GM23338 (cell line): ENCODE measurements at regions not wholly inside any gene's neighbourhood (a gene's known extent, or its start where the extent isn't known, plus 50 kb on each side); places are given as distances from the start of the nearest gene placed in this dataset.

Source experiments
- ATAC-seq: fragments of 200-7000 bp; cut with Tn5 transposase; 3 replicates; pipeline ENCODE4 v1.9.1; 2020
- DNase-seq: peaks from one replicate; pipeline ENCODE4 v3.0.0-alpha.2; 2015; ENCODE audit warnings: low spot score
- H2AFZ ChIP-seq: fragments of 200-600 bp; sonication (generic); 2 replicates; pipeline ENCODE4 v1.8.0; 2016; ENCODE audit warnings: antibody characterized with exemption, mild to moderate bottlenecking, moderate library complexity
- H3F3A ChIP-seq: fragments of 200-600 bp; sonication (generic); replicated peaks from 2 replicates; pipeline ENCODE4 v1.8.0; 2017; ENCODE audit warnings: antibody characterized with exemption, mixed run types, low read depth
- H3K27ac ChIP-seq: fragments of 200-600 bp; sonication (generic); 2 replicates; pipeline ENCODE4 v1.6.1; 2016; ENCODE audit warnings: low read depth
- H3K27me3 ChIP-seq: fragments of 200-600 bp; sonication (generic); 2 replicates; pipeline ENCODE4 v1.8.0; 2016; ENCODE audit warnings: mild to moderate bottlenecking, mixed run types, moderate library complexity; ENCODE audit not compliant: insufficient read depth
- H3K36me3 ChIP-seq: fragments of 200-600 bp; sonication (generic); 2 replicates; pipeline ENCODE4 v1.8.0; 2016; ENCODE audit warnings: mild to moderate bottlenecking; ENCODE audit not compliant: insufficient read depth
- H3K4me1 ChIP-seq: fragments of 200-600 bp; sonication (generic); 2 replicates; pipeline ENCODE4 v1.8.0; 2016; ENCODE audit warnings: mild to moderate bottlenecking, moderate library complexity; ENCODE audit not compliant: insufficient read depth
- H3K4me2 ChIP-seq: fragments of 200-600 bp; sonication (generic); 2 replicates; pipeline ENCODE4 v1.7.1; 2017; ENCODE audit warnings: mixed run types
- H3K4me3 ChIP-seq: fragments of 200-600 bp; sonication (generic); 2 replicates; pipeline ENCODE4 v1.6.1; 2016; ENCODE audit warnings: mixed run types
- H3K79me2 ChIP-seq: fragments of 200-600 bp; sonication (generic); replicated peaks from 2 replicates; pipeline ENCODE4 v1.8.0; 2017; ENCODE audit warnings: mild to moderate bottlenecking; ENCODE audit not compliant: insufficient read depth
- H3K9me2 ChIP-seq: fragments of 200-600 bp; sonication (generic); 2 replicates; pipeline ENCODE4 v1.8.0; 2017; ENCODE audit not compliant: insufficient read depth
- H4K20me1 ChIP-seq: fragments of 200-600 bp; sonication (generic); replicated peaks from 2 replicates; pipeline ENCODE4 v1.8.0; 2017; ENCODE audit warnings: mild to moderate bottlenecking; ENCODE audit not compliant: insufficient read depth
- H3K27ac Mint-ChIP-seq: 2 replicates; pipeline ENCODE4 v1.8.0; 2020; ENCODE audit warnings: inconsistent platforms, mild to moderate bottlenecking, moderate library complexity, mixed read lengths
- H3K27me3 Mint-ChIP-seq: 3 replicates; pipeline ENCODE4 v1.8.0; 2022; ENCODE audit warnings: low read depth, mild to moderate bottlenecking, moderate library complexity, mixed read lengths, inconsistent platforms; ENCODE audit not compliant: insufficient read depth, poor library complexity
- H3K36me3 Mint-ChIP-seq: 3 replicates; pipeline ENCODE4 v1.8.0; 2021; ENCODE audit warnings: low read depth, mild to moderate bottlenecking, inconsistent platforms, moderate library complexity, mixed read lengths
- H3K4me1 Mint-ChIP-seq: 3 replicates; pipeline ENCODE4 v1.8.0; 2020; ENCODE audit warnings: mild to moderate bottlenecking, inconsistent platforms, mixed read lengths
- H3K4me3 Mint-ChIP-seq: 3 replicates; pipeline ENCODE4 v1.8.0; 2021; ENCODE audit warnings: moderate library complexity, mild to moderate bottlenecking, inconsistent platforms, mixed read lengths
- H3K9me3 Mint-ChIP-seq: 3 replicates; pipeline ENCODE4 v1.8.0; 2020; ENCODE audit warnings: moderate library complexity, mild to moderate bottlenecking, inconsistent platforms, mixed read lengths
- CREB1 ChIP-seq: fragments of 250-450 bp; sonication (Bioruptor Pico); IDR thresholded peaks from 2 replicates; pipeline ENCODE4 v1.5.0; 2020; ENCODE audit warnings: low read depth, mild to moderate bottlenecking, moderate library complexity
- EZH2 ChIP-seq: fragments of 200-600 bp; sonication (generic); IDR thresholded peaks from one replicate; pipeline ENCODE4 v1.8.0; 2017; ENCODE audit warnings: antibody characterized with exemption, mild to moderate bottlenecking, low read depth; ENCODE audit not compliant: unreplicated experiment
- EZH2phosphoT487 ChIP-seq: fragments of 200-600 bp; sonication (generic); IDR thresholded peaks from one replicate; pipeline ENCODE4 v1.8.1; 2018; ENCODE audit warnings: antibody characterized with exemption; ENCODE audit not compliant: unreplicated experiment
- JUNB ChIP-seq: IDR thresholded peaks from one replicate; pipeline ENCODE4 v1.6.1; 2016; ENCODE audit warnings: antibody characterized with exemption; ENCODE audit not compliant: unreplicated experiment
- NANOG ChIP-seq: IDR thresholded peaks from 2 replicates; pipeline ENCODE4 v1.6.1; 2016; ENCODE audit warnings: antibody characterized with exemption, borderline replicate concordance
- POLR2AphosphoS5 ChIP-seq: IDR thresholded peaks from 2 replicates; pipeline ENCODE4 v1.6.1; 2016; ENCODE audit warnings: antibody characterized with exemption, low read depth
- STAT1 ChIP-seq: IDR thresholded peaks from one replicate; pipeline ENCODE4 v1.6.1; 2016; ENCODE audit warnings: antibody characterized with exemption; ENCODE audit not compliant: unreplicated experiment
- ZNF114 ChIP-seq: fragments of 250-450 bp; sonication (Bioruptor Pico); IDR thresholded peaks from 2 replicates; pipeline ENCODE4 v1.5.0; 2020; ENCODE audit warnings: mild to moderate bottlenecking, moderate library complexity
- ZNF331 ChIP-seq: fragments of 250-450 bp; sonication (Bioruptor Pico); IDR thresholded peaks from 2 replicates; pipeline ENCODE4 v1.5.0; 2020; ENCODE audit warnings: low read depth, mild to moderate bottlenecking, moderate library complexity
- TF ChIP-seq, protein P1 (sequence below): IDR thresholded peaks from 2 replicates; pipeline ENCODE4 v1.6.1; 2016; ENCODE audit warnings: antibody characterized with exemption
- TF ChIP-seq, protein P2 (sequence below): fragments of 250-450 bp; sonication (Bioruptor Pico); IDR thresholded peaks from 2 replicates; pipeline ENCODE4 v1.5.0; 2020; ENCODE audit warnings: mild to moderate bottlenecking, moderate library complexity
- TF ChIP-seq, protein P3 (sequence below): IDR thresholded peaks from one replicate; pipeline ENCODE4 v1.6.1; 2018; ENCODE audit warnings: antibody characterized with exemption; ENCODE audit not compliant: unreplicated experiment
- TF ChIP-seq, protein P4 (sequence below), 2 experiments: fragments of 200-600 bp in 1 of 2; sonication (generic) in 1 of 2; conservative IDR thresholded peaks; 2 replicates each; pipeline versions ENCODE4 v1.5.1 to v1.6.1; 2016 to 2017; ENCODE audit warnings: antibody characterized with exemption in 2 of 2, low read depth in 2 of 2, mild to moderate bottlenecking in 2 of 2, moderate library complexity in 1 of 2

DNA sequence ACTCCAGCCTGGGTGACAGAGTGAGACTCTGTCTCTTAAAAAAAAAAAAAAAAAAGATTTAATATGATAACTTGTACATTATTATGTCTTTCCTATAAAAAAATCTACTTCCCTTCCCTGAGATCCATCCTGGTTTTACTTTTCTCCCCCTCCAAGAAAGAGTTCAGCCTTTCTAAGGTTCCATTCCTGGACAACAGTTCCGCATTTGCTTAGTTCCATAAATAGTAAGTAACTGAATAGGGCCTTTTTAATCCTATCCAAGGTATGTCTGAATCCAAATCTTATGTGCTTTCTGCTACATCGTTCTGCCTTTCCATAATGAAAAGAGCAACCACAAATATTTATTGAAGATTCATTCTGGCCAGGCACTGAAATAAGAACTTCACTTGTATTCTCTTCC is 187.8 kb downstream of the DACT1 start:
- no peak overlapping the region for H3K4me2 ChIP-seq
- no peak overlapping the region for H3K27ac ChIP-seq
- H3F3A ChIP-seq = no peaks in the 10 kb centered on the region
- H3K36me3 ChIP-seq = no peaks in the 10 kb centered on the region
- no peaks in the 10 kb centered on the region for H3K27me3 ChIP-seq
- no peak for TF ChIP-seq EZH2
- TF ChIP-seq, protein P1, sequence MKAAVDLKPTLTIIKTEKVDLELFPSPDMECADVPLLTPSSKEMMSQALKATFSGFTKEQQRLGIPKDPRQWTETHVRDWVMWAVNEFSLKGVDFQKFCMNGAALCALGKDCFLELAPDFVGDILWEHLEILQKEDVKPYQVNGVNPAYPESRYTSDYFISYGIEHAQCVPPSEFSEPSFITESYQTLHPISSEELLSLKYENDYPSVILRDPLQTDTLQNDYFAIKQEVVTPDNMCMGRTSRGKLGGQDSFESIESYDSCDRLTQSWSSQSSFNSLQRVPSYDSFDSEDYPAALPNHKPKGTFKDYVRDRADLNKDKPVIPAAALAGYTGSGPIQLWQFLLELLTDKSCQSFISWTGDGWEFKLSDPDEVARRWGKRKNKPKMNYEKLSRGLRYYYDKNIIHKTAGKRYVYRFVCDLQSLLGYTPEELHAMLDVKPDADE = no peak
- no peak for TF ChIP-seq JUNB
- no peak for TF ChIP-seq STAT1
- TF ChIP-seq, protein P2, sequence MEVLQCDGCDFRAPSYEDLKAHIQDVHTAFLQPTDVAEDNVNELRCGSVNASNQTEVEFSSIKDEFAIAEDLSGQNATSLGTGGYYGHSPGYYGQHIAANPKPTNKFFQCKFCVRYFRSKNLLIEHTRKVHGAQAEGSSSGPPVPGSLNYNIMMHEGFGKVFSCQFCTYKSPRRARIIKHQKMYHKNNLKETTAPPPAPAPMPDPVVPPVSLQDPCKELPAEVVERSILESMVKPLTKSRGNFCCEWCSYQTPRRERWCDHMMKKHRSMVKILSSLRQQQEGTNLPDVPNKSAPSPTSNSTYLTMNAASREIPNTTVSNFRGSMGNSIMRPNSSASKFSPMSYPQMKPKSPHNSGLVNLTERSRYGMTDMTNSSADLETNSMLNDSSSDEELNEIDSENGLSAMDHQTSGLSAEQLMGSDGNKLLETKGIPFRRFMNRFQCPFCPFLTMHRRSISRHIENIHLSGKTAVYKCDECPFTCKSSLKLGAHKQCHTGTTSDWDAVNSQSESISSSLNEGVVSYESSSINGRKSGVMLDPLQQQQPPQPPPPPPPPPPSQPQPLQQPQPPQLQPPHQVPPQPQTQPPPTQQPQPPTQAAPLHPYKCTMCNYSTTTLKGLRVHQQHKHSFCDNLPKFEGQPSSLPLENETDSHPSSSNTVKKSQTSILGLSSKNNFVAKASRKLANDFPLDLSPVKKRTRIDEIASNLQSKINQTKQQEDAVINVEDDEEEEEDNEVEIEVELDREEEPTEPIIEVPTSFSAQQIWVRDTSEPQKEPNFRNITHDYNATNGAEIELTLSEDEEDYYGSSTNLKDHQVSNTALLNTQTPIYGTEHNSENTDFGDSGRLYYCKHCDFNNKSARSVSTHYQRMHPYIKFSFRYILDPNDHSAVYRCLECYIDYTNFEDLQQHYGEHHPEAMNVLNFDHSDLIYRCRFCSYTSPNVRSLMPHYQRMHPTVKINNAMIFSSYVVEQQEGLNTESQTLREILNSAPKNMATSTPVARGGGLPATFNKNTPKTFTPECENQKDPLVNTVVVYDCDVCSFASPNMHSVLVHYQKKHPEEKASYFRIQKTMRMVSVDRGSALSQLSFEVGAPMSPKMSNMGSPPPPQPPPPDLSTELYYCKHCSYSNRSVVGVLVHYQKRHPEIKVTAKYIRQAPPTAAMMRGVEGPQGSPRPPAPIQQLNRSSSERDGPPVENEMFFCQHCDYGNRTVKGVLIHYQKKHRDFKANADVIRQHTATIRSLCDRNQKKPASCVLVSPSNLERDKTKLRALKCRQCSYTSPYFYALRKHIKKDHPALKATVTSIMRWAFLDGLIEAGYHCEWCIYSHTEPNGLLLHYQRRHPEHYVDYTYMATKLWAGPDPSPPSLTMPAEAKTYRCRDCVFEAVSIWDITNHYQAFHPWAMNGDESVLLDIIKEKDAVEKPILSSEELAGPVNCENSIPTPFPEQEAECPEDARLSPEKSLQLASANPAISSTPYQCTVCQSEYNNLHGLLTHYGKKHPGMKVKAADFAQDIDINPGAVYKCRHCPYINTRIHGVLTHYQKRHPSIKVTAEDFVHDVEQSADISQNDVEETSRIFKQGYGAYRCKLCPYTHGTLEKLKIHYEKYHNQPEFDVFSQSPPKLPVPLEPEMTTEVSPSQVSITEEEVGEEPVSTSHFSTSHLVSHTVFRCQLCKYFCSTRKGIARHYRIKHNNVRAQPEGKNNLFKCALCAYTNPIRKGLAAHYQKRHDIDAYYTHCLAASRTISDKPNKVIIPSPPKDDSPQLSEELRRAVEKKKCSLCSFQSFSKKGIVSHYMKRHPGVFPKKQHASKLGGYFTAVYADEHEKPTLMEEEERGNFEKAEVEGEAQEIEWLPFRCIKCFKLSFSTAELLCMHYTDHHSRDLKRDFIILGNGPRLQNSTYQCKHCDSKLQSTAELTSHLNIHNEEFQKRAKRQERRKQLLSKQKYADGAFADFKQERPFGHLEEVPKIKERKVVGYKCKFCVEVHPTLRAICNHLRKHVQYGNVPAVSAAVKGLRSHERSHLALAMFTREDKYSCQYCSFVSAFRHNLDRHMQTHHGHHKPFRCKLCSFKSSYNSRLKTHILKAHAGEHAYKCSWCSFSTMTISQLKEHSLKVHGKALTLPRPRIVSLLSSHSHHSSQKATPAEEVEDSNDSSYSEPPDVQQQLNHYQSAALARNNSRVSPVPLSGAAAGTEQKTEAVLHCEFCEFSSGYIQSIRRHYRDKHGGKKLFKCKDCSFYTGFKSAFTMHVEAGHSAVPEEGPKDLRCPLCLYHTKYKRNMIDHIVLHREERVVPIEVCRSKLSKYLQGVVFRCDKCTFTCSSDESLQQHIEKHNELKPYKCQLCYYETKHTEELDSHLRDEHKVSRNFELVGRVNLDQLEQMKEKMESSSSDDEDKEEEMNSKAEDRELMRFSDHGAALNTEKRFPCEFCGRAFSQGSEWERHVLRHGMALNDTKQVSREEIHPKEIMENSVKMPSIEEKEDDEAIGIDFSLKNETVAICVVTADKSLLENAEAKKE (CRISPR knock-in tag) = no peak
- no peak for TF ChIP-seq NANOG
- TF ChIP-seq EZH2phosphoT487 = no peak
- TF ChIP-seq, protein P3, sequence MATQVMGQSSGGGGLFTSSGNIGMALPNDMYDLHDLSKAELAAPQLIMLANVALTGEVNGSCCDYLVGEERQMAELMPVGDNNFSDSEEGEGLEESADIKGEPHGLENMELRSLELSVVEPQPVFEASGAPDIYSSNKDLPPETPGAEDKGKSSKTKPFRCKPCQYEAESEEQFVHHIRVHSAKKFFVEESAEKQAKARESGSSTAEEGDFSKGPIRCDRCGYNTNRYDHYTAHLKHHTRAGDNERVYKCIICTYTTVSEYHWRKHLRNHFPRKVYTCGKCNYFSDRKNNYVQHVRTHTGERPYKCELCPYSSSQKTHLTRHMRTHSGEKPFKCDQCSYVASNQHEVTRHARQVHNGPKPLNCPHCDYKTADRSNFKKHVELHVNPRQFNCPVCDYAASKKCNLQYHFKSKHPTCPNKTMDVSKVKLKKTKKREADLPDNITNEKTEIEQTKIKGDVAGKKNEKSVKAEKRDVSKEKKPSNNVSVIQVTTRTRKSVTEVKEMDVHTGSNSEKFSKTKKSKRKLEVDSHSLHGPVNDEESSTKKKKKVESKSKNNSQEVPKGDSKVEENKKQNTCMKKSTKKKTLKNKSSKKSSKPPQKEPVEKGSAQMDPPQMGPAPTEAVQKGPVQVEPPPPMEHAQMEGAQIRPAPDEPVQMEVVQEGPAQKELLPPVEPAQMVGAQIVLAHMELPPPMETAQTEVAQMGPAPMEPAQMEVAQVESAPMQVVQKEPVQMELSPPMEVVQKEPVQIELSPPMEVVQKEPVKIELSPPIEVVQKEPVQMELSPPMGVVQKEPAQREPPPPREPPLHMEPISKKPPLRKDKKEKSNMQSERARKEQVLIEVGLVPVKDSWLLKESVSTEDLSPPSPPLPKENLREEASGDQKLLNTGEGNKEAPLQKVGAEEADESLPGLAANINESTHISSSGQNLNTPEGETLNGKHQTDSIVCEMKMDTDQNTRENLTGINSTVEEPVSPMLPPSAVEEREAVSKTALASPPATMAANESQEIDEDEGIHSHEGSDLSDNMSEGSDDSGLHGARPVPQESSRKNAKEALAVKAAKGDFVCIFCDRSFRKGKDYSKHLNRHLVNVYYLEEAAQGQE = no peak
- TF ChIP-seq, protein P4, sequence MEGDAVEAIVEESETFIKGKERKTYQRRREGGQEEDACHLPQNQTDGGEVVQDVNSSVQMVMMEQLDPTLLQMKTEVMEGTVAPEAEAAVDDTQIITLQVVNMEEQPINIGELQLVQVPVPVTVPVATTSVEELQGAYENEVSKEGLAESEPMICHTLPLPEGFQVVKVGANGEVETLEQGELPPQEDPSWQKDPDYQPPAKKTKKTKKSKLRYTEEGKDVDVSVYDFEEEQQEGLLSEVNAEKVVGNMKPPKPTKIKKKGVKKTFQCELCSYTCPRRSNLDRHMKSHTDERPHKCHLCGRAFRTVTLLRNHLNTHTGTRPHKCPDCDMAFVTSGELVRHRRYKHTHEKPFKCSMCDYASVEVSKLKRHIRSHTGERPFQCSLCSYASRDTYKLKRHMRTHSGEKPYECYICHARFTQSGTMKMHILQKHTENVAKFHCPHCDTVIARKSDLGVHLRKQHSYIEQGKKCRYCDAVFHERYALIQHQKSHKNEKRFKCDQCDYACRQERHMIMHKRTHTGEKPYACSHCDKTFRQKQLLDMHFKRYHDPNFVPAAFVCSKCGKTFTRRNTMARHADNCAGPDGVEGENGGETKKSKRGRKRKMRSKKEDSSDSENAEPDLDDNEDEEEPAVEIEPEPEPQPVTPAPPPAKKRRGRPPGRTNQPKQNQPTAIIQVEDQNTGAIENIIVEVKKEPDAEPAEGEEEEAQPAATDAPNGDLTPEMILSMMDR (conservative IDR thresholded peaks at IDR 0.05; ENCODE audit: low read depth in 2 of 2) = no peak
- TF ChIP-seq ZNF114 (CRISPR knock-in tag) = no peak
- no peak for TF ChIP-seq CREB1 (CRISPR knock-in tag)
- no peak for TF ChIP-seq ZNF331 (CRISPR knock-in tag)
- TF ChIP-seq POLR2AphosphoS5 = no peak
- peaks cover 6% of the 10 kb centered on the region; the same call in 2 of the 3 replicates for H3K9me3 Mint-ChIP-seq
- H3K4me3 ChIP-seq = no peak overlapping the region
- no peak overlapping the region for H3K27ac Mint-ChIP-seq
- no peak for ATAC-seq
- no peaks in the 10 kb centered on the region for H4K20me1 ChIP-seq
- H3K27me3 Mint-ChIP-seq = peaks cover 6% of the 10 kb centered on the region
- H3K4me1 Mint-ChIP-seq = peaks cover 4% of the 10 kb centered on the region; the same call in 2 of the 3 replicates
- H3K4me3 Mint-ChIP-seq = no peak overlapping the region
- H3K36me3 Mint-ChIP-seq = peaks cover 6% of the 10 kb centered on the region; the same call in 1 of the 3 replicates
- H3K4me1 ChIP-seq = no peaks in the 10 kb centered on the region; the same call in 1 of the 2 replicates
- DNase-seq = no peak
- no peaks in the 10 kb centered on the region for H3K79me2 ChIP-seq
- H2AFZ ChIP-seq = no peak overlapping the region
- H3K9me2 ChIP-seq = 0 out of 2 replicates have a peak, but pooled peaks cover 3% of the 10 kb centered on the region
